OCI-LY7 (cell line): ENCODE measurements at regions not wholly inside any gene's neighbourhood (a gene's known extent, or its start where the extent isn't known, plus 50 kb on each side); places are given as distances from the start of the nearest gene placed in this dataset.

Experiments
- CTCF ChIP-seq: fragments of 200-600 bp; sonication (generic); conservative IDR thresholded peaks from 2 replicates; pipeline ENCODE4 v1.5.1; 2014; ENCODE audit warnings: mild to moderate bottlenecking, antibody characterized with exemption, low read length, moderate library complexity, mixed read lengths
- EZH2phosphoT487 ChIP-seq: fragments of 200-600 bp; sonication (generic); IDR thresholded peaks from 2 replicates; pipeline ENCODE4 v1.6.1; 2018; ENCODE audit warnings: low read depth, borderline replicate concordance, mild to moderate bottlenecking, mixed run types, antibody characterized with exemption, low read length, moderate library complexity, mixed read lengths

GRCh38 chr3:65004306-65004705 lies 316.5 kb upstream of the ADAMTS9 start:
- no peak for TF ChIP-seq CTCF
- TF ChIP-seq EZH2phosphoT487: no peak
